ENCODE measurements at regions not wholly inside any gene's neighbourhood (a gene's known extent, or its start where the extent isn't known, plus 50 kb on each side); places are given as distances from the start of the nearest gene placed in this dataset.

DNA sequence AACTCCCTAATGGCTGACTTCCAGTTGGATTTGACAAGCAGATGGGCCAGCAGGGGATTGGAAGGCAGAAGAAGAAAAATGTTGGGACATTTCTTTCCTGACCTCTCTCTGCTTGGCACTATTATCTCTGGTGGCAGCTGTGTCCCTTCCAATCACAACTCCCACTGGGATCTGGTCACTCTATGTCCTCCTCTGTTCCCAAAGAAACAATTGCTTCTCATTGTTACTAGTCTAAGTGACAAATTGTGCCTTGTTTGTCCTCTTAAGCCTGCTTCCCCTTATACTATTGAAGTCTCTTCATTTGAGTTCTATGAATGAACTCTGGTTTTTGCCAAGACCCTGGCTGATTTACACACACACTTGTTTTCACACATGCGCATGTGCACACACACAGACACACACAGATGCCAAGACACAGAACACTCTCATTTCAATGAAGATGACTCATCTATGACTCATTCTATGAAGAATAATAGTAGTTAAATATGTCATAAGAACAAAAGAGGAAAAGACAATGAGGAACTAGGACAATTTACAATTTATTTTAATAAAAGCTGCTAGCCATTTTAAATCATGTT lies 83.0 kb upstream of the FAR2 start:
- DNase-seq, result no peak

DNA sequence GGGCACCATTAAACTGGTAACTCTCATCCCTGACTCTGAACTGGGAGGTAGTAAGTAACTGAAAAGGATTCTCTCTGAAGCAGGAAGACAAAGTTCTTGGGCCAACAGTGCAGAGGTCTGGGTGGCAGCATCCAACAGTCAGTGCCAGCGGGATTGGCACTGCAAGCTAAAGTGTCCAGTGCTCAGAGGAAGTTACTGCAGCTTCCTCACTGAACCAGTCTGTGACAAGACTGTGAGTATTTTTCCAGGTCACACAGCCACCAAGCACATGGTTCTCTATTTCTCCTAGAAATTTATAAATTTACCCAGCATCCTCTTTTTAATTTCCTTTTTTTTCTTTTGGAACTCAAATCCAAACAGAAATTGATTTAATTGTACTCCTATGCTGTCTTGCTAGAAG lies 81.6 kb upstream of the FAR2 start:
- DNase-seq, result no peak

DNA sequence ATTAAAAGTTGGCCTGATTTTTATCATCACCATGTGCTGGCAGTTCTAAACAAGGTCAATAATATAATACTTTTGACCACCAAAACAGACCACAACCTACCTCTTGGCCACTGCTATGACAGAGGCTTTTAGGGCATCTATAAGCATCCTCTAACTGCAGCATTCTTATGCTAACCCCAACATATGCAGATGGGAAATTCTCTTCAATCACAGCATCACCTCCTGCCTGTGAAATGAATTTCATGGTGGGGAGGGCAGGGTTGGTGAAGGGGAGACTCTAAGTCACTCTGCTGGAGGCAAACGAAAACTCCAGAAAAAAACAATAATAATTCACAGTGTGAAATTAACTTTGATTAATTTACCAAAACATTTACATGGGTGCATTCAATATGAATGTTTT lies 78.8 kb upstream of the FAR2 start:
- no peak for DNase-seq

DNA sequence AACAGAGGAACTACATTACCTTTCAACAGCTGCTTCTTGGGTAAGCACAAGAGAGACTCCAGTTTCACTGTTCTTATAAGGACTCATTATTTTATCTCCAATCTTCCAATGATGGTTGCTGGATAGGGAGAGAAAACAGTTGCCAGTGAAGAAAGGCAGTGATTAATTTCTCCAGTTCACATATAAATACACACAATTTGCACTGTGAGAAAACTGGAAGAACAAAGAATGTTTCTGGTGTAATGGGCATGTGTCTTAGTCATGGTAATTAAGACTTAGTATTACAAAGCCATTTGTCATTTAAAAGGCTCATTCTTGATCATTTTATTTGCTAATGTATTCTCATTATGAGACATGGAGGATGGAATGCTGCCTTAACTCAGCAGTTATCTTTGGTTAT lies 78.0 kb upstream of the FAR2 start:
- no peak for DNase-seq

DNA sequence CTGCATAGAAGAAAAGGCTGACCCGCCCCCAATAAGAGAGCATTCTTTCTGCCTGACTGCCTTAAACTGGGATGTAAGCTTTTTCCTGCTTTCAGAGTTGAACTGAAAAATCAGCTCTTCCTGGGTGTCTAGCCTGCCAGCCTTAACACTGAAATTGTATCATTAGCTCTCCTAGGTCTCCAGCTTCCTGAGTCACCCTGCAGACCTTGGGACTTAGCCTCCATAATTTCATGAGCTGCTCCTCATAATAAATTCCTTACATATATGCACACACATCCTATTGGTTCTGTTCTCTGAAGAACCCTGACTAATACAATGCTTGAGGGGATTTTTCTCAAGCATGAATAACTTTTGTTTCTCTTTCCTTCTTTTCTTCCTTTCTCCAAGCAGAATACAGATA lies 76.4 kb upstream of the FAR2 start:
- DNase-seq, result no peak

DNA sequence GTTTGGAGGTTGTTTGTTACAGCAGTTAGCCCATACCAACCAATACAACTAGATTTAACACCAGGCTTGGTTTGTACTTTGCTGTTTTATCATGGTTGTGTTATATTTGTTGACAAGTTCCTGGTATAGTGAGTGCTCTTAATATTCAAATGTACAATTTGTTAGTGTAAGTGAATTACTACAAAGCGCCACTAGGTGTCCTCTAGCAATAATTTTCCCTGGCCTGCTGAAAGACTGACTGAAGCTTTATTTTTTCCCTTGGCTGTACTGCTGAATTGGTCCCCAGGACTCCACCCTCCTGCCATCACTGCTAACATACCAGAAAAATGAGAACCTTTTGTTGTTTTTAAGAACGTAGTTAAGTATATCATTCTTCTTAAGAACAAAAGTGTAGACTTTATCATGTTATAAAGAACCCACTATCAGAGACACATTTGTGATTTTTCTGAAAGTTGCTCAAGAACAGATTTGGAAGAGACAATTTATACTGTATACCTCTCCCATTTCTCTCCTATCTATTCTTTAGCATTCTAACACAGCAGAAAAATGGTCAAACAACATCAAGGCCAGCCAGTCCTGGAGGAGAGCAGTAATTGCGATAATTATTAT lies 75.3 kb upstream of the FAR2 start:
- DNase-seq, result peak; percentile 79

DNA sequence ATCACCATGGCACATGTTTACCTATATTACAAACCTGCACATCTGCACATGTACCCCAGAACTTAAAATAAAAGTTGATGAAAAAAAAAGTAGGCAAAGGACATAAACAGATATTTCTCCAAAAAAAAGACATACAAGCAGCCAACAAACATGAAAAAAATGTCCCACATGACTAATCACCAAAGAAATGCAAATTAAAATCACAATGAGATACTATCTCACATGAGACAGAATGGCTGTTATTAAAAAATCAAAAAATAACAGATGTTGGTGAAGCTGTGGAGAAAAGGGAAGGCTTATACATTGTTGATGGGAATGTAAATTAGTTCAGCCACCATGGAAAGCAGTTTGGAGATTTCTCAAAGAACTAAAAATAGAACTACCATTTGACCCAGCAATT lies 68.0 kb upstream of the FAR2 start:
- DNase-seq, result no peak

DNA sequence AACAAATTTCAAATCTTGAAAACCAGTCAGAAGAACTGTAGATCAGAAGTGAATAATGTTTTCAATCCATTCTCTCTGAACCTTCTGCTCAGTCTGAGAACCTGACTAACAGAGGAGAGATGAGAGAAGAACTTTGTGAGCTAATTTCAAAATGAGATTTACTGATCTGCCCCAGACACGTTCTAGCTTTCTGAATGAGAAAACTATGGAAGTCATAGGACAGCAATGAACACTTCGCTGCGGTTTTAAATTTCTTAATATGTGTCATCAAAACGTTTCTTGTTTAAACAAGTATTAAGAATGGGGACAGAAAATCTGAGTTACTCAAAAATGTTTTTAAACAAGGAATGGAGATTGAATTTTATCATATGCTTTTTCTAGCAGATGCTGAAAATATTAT lies 66.6 kb upstream of the FAR2 start:
- no peak for DNase-seq

DNA sequence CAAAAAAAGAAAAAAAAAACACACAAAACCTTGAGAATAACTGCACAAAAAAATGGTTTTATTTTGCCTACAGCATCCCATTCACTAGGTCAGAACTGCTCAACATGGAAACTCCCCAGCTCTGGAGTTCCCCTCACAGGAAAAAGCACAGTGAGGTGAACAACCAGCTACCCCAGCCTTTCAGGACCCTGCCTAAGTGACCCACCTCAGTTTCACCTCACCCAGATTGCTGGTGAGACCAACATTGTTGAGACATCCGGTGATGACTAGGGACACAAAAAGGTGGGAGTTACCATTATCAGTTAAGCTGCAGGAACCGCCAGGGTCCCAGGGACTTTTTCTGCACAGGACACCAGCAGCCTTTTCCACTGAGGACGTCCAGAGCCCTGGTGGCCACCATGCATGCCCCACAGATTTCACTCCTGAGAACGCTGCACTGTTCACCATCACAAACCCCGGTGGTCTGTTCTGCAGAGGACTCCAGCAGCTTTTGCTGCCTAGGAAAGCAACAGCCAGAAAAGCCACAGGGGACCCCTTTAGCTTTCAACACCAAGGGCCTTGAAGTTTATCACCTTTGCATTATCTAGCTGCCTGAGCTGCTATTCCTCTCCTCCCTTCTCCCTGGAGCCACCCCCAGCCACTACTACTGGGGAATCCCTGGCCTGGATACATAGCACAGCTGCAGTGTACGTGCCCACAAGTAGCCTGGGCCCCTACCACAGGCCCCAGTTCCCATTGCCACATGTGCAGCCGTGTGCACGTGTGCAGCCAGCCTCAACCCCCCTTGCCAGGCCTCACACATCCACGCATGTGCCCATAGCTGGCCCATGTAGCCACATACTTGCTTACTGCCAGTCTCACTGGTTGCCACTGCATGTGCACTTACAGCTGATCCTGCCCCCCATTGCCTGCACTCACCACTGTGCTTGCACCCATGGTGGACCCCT lies 62.5 kb upstream of the FAR2 start:
- DNase-seq, result no peak

DNA sequence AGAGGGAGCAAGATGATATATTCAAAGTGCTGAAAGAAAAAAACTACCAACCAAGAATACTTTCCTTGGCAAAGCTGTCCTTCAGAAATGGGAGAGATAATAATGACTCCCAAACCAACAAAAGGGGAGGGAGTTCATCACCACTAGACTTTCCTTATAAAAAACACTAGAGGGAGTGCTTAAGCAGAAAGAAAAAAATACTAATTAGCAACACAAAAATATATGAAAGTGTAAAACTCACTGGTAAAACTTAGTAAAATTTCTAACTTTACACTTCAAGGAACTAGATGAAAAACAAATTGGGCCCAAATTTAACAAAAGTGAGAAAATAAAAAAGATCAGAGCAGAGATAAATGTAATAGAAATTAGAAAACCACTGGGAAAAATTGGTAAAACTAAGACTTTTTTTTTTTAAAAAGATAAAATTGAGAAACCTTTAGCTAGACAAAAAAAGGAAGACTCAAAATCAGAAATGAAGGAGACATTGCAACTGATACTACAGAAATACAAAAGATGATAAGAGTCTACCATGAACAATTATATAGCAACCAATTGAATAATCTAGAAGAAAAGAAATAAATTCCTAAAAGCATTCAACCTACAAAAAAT lies 60.4 kb upstream of the FAR2 start:
- peak; percentile 27 for DNase-seq

Measured in NCI-H1694 (cell line).